Chondrocyte (in vitro differentiated cells): ENCODE measurements at regions not wholly inside any gene's neighbourhood (a gene's known extent, or its start where the extent isn't known, plus 50 kb on each side); places are given as distances from the start of the nearest gene placed in this dataset.

Source experiments
- DNase-seq: peaks from one replicate; pipeline ENCODE4 v3.0.0; 2021; ENCODE audit warnings: mixed read lengths, low spot score
- H3K27ac Mint-ChIP-seq: one replicate; pipeline ENCODE4 v1.8.0; 2021; ENCODE audit warnings: mild to moderate bottlenecking, moderate library complexity, mixed read lengths; ENCODE audit not compliant: unreplicated experiment
- H3K27me3 Mint-ChIP-seq: 2 replicates; pipeline ENCODE4 v1.8.0; 2021; ENCODE audit warnings: low read depth, mixed read lengths
- H3K36me3 Mint-ChIP-seq: 2 replicates; pipeline ENCODE4 v1.8.0; 2021; ENCODE audit warnings: low read depth, mixed read lengths
- H3K4me1 Mint-ChIP-seq: 2 replicates; pipeline ENCODE4 v1.8.0; 2021; ENCODE audit warnings: low read depth, mild to moderate bottlenecking, mixed read lengths
- H3K4me3 Mint-ChIP-seq: one replicate; pipeline ENCODE4 v1.8.0; 2021; ENCODE audit warnings: mild to moderate bottlenecking, moderate library complexity, mixed read lengths; ENCODE audit not compliant: unreplicated experiment
- H3K9me3 Mint-ChIP-seq: 2 replicates; pipeline ENCODE4 v1.8.0; 2021; ENCODE audit warnings: low read depth, mixed read lengths
- CTCF ChIP-seq: fragments of 200-600 bp; sonication (generic); IDR thresholded peaks from 2 replicates; pipeline ENCODE4 v1.5.0; 2021; ENCODE audit warnings: antibody characterized with exemption, mild to moderate bottlenecking, moderate library complexity

GRCh38 chr3:35971686-35972085 is 332.4 kb downstream of the ARPP21 start:
- H3K27me3 Mint-ChIP-seq, result peaks cover 36% of the 10 kb centered on the region
- no peak overlapping the region for H3K4me3 Mint-ChIP-seq
- H3K4me1 Mint-ChIP-seq, result no peaks in the 10 kb centered on the region
- H3K9me3 Mint-ChIP-seq, result no peaks in the 10 kb centered on the region
- no peak for TF ChIP-seq CTCF
- no peak overlapping the region for H3K27ac Mint-ChIP-seq
- no peaks in the 10 kb centered on the region for H3K36me3 Mint-ChIP-seq
- no peak for DNase-seq

- no peak overlapping the region for H3K27ac Mint-ChIP-seq
- H3K4me3 Mint-ChIP-seq, result no peak overlapping the region
- peaks cover 33% of the 10 kb centered on the region for H3K27me3 Mint-ChIP-seq
- TF ChIP-seq CTCF, result no peak
- H3K9me3 Mint-ChIP-seq, result no peaks in the 10 kb centered on the region
- no peaks in the 10 kb centered on the region for H3K4me1 Mint-ChIP-seq
- no peaks in the 10 kb centered on the region for H3K36me3 Mint-ChIP-seq
- DNase-seq, result no peak
Measured at GRCh38 chr3:35974872-35975271, 335.5 kb downstream of the ARPP21 start.

DNA sequence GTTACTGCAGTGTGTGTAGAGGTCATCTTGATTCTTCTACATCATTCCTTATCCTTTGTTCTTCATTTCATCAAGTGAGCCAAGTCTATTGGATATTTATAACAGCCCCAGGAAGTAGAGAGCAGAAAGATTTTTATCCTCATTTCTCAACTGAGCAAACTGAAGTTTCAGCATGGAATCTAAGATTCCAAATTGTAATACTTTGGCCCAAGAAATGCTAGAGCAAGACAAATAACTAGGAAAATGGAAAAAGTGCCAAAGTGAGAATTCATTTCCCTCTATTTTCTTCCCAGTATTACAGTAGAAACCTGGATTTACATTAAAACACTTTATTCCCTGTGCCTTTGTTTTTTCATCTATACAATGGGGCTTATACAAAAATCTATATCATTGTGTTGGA is 346.8 kb downstream of the ARPP21 start:
- peaks cover 23% of the 10 kb centered on the region for H3K27me3 Mint-ChIP-seq
- no peak for DNase-seq
- H3K36me3 Mint-ChIP-seq, result no peaks in the 10 kb centered on the region
- no peaks in the 10 kb centered on the region for H3K4me1 Mint-ChIP-seq
- no peaks in the 10 kb centered on the region for H3K9me3 Mint-ChIP-seq
- H3K27ac Mint-ChIP-seq, result no peak overlapping the region
- no peak overlapping the region for H3K4me3 Mint-ChIP-seq
- TF ChIP-seq CTCF, result no peak

DNA sequence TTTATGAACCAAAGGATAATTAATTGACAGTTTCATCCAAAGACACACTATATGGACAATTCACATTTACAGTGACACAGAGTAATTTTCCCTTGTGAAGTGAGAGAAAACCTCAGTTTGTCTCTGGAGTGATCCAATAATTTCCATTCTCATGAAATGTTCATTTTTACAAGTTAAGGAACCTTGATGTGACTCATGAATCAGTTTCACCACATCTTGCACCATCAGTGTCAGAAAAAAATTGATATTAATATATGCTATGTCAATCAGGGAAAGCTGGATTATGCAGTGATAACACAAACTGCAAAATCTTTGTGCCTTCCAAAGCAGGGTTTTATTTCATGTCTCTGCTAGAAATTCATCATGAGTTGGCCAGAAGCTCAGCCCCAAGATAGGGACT is 348.1 kb downstream of the ARPP21 start:
- Mint-ChIP-seq H3K9me3 (no peaks in the 10 kb centered on the region), H3K27ac (no peak overlapping the region), H3K27me3 (peaks cover 23% of the 10 kb centered on the region), H3K36me3 (no peaks in the 10 kb centered on the region), H3K4me1 (no peaks in the 10 kb centered on the region), H3K4me3 (no peak overlapping the region)
- no peak for TF ChIP-seq CTCF
- no peak for DNase-seq

DNA sequence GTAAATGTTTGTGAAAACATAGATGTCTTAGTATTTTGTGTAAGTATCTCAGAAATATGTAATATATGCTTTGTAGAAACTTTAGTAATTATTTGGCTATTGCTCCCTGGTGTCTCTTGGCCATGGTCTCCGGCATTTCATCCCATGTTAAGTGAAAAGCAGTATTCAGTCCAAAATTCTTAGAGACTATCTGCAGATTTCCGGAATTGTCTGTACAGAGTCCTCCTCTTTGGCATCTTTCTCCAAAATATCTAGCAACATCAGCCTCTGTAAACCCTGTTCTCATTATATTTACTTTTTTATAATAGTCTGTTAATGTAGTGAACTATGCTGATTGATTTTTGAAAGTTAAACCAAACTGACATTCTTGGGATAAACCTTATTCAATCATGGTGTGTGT is 352.7 kb downstream of the ARPP21 start:
- no peaks in the 10 kb centered on the region for H3K4me1 Mint-ChIP-seq
- DNase-seq, result no peak
- peaks cover 19% of the 10 kb centered on the region for H3K9me3 Mint-ChIP-seq
- H3K27ac Mint-ChIP-seq, result no peak overlapping the region
- H3K36me3 Mint-ChIP-seq, result no peaks in the 10 kb centered on the region
- peaks cover 10% of the 10 kb centered on the region for H3K27me3 Mint-ChIP-seq
- no peak overlapping the region for H3K4me3 Mint-ChIP-seq
- no peak for TF ChIP-seq CTCF
